ENCODE measurements at regions not wholly inside any gene's neighbourhood (a gene's known extent, or its start where the extent isn't known, plus 50 kb on each side); places are given as distances from the start of the nearest gene placed in this dataset.
"Not testable (repeated sequence)": the region's sequence is repeated elsewhere in the genome, so short reads cannot be mapped to it uniquely, and the experiment has no call there.

DNA sequence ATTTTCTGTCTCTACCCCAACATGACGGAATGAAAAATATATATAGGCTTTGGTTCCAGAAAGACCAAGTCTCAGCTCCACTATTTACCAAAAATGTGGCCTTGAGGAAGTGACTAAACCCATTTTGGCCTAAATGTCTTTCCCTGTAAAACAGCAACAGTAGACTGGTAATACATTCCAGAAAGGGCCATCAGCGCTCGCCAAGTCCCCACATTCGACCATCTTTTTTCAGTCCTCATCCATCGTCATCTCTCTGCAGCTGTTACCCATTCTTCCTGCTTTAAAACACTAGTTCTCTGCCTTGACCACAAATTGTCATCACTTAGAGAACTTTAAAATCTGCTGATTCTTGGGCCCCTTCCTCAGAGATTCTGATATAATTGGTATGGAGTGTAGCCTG is 183.8 kb upstream of the CTAGE1 start:
- ATAC-seq = no peak
- Histone ChIP-seq H3K27ac (no peak overlapping the region), H3K27me3 (no peaks in the 10 kb centered on the region), H3K4me1 (peaks cover 16% of the 10 kb centered on the region), H3K36me3 (replicated peaks in 1 of 2; ENCODE audit: insufficient read depth in 1 of 2, low read depth in 2 of 2) (no peaks in the 10 kb centered on the region), H3K4me3 (no peak overlapping the region), H3K9me3 (no peaks in the 10 kb centered on the region)
- 87 to 89% methylated on average over 5 of the region's 5 CpGs for WGBS, 2 donors
- no peak for DNase-seq
- TF ChIP-seq, protein P1, sequence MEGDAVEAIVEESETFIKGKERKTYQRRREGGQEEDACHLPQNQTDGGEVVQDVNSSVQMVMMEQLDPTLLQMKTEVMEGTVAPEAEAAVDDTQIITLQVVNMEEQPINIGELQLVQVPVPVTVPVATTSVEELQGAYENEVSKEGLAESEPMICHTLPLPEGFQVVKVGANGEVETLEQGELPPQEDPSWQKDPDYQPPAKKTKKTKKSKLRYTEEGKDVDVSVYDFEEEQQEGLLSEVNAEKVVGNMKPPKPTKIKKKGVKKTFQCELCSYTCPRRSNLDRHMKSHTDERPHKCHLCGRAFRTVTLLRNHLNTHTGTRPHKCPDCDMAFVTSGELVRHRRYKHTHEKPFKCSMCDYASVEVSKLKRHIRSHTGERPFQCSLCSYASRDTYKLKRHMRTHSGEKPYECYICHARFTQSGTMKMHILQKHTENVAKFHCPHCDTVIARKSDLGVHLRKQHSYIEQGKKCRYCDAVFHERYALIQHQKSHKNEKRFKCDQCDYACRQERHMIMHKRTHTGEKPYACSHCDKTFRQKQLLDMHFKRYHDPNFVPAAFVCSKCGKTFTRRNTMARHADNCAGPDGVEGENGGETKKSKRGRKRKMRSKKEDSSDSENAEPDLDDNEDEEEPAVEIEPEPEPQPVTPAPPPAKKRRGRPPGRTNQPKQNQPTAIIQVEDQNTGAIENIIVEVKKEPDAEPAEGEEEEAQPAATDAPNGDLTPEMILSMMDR (IDR thresholded peaks at IDR 0.05) = no peak
- no peak for TF ChIP-seq POLR2A (IDR thresholded peaks at IDR 0.05)
- intact Hi-C loops (cut with DNase I) = no loop called here

DNA sequence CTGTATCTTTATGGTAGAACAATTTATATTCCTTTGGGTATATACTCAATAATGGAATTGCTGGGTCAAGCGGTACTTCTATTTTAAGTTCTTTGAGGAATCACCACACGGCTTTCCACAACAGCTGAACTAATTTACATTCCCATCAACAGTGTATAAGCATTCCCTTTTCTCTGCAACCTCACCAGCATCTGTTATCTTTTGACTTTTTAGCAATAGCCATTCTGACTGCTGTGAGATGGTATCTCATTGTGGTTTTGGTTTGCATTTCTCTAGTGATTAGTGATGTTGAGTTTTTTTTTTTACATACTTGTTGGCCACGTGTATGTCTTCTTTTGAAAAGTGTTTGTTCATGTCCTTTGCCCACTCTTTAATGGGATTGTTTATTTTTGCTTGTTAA is 184.7 kb upstream of the CTAGE1 start:
- H3K9me3 ChIP-seq; H3K27me3 ChIP-seq; ATAC-seq; H3K27ac ChIP-seq; H3K36me3 ChIP-seq (replicated peaks in 1 of 2; ENCODE audit: insufficient read depth in 1 of 2, low read depth in 2 of 2); intact Hi-C loops (cut with DNase I); H3K4me3 ChIP-seq; DNase-seq: not testable (repeated sequence)
- WGBS, 2 donors = 66 to 69% methylated on average over 3 of the region's 3 CpGs
- H3K4me1 ChIP-seq = peaks cover 16% of the 10 kb centered on the region

DNA sequence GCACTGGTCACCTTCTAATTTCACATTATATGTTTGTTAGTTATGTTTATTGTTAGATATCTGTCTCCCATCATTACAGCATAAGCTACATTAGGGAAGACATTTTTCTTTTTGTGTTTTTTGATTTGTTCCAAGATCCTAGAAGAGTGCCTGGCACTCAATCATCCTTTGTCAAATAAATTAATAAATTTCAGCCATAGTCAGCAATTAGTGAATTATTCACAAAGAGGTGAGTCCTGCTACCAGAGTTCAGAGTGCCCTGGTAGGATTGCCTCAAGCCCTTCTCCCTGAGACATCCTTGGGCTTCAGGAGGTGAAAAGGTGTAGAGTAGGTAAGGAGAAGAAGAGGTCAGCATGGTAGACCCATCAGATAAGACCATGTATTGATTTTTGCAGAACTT is 186.2 kb upstream of the CTAGE1 start:
- Histone ChIP-seq H3K27ac (peak overlapping the region in 3 of 4 donors; percentile 46 to 73 (median 63)), H3K9me3 (no peaks in the 10 kb centered on the region), H3K36me3 (replicated peaks in 1 of 2; ENCODE audit: insufficient read depth in 1 of 2, low read depth in 2 of 2) (no peaks in the 10 kb centered on the region), H3K4me1 (peaks cover 16% of the 10 kb centered on the region), H3K27me3 (no peaks in the 10 kb centered on the region), H3K4me3 (no peak overlapping the region)
- DNase-seq (no peak), ATAC-seq (no peak)
- TF ChIP-seq, protein P1 (IDR thresholded peaks at IDR 0.05) = no peak
- TF ChIP-seq POLR2A (IDR thresholded peaks at IDR 0.05) = no peak
- intact Hi-C loops (cut with DNase I) = no loop called here

DNA sequence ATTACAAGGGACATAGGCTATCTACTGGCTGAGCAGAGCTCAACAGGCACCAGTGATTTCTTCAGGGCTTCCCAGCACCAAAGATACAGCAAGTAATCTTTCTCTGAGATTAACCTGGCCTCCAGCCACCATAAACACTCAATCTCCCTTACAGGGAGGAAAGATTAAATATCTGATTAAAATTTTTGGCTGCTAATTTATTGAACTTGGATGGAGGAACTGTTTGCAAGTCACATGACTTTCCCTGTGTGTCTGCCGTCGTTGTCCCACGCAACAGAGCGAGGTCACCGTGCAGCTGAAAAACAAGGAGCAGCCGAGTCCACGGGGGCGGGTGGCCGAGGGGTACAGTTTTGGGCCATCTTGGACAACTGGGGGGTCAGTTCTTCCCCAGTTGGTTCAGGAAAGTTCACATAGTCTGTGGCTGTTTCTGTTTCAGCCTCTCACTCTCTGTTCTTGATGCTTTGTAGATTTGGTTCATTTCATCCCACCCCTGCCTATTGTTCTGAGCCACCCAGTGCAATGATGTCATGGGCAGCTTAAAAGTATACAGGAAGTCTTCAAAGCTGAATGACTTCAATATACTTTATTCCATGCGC is 186.8 kb upstream of the CTAGE1 start:
- TF ChIP-seq, protein P1 (IDR thresholded peaks at IDR 0.05) = no peak
- TF ChIP-seq POLR2A (IDR thresholded peaks at IDR 0.05) = peak in 1 of 3 donors; percentile 24
- Histone ChIP-seq H3K27me3 (no peaks in the 10 kb centered on the region), H3K4me3 (no peak overlapping the region), H3K9me3 (no peaks in the 10 kb centered on the region), H3K36me3 (replicated peaks in 1 of 2; ENCODE audit: insufficient read depth in 1 of 2, low read depth in 2 of 2) (no peaks in the 10 kb centered on the region), H3K4me1 (peaks cover 16% of the 10 kb centered on the region), H3K27ac (peak overlapping the region in 3 of 4 donors; percentile 46 to 73 (median 63))
- ATAC-seq (peak; percentile 74), DNase-seq (peak; percentile 26 to 48 (median 42))
- intact Hi-C loops (cut with DNase I) = no loop called here
- 34% methylated on average over 10 of the region's 10 CpGs for WGBS, 2 donors

DNA sequence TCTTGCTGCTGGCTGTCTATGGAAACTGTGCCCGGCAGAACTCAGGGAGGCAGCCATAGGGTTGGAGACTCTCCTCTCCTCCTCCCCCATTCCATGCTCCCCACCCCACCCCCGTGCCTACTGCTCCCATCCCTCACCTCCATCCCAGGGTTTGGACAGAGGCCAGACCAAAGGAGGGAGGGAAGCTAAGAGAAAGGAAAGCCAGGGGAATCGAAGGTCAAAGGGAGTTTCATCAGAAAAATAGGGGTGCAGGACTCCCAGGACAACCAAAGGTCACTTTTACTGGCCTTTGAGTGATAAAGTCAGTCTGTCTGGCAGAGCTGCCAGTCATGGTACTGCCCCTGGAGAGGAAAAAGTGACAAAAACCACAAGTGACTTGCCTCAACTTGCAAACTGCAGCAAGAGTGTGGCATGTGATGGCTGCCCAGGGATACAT is 187.3 kb upstream of the CTAGE1 start:
- TF ChIP-seq POLR2A (IDR thresholded peaks at IDR 0.05) = no peak
- TF ChIP-seq, protein P1 (IDR thresholded peaks at IDR 0.05) = no peak
- peaks cover 16% of the 10 kb centered on the region for H3K4me1 ChIP-seq
- H3K9me3 ChIP-seq = no peaks in the 10 kb centered on the region
- H3K27me3 ChIP-seq = no peaks in the 10 kb centered on the region
- H3K36me3 ChIP-seq (replicated peaks in 1 of 2; ENCODE audit: insufficient read depth in 1 of 2, low read depth in 2 of 2) = no peaks in the 10 kb centered on the region
- peak; percentile 29 to 35 (median 31) for DNase-seq
- peak overlapping the region in 3 of 4 donors; percentile 46 to 73 (median 63) for H3K27ac ChIP-seq
- ATAC-seq = no peak
- WGBS, 2 donors = 43 to 44% methylated on average over 3 of the region's 3 CpGs
- H3K4me3 ChIP-seq = no peak overlapping the region
- intact Hi-C loops (cut with DNase I) = no loop called here

Measured in body of pancreas (tissue), 4 donors.